ENCODE measurements at regions not wholly inside any gene's neighbourhood (a gene's known extent, or its start where the extent isn't known, plus 50 kb on each side); places are given as distances from the start of the nearest gene placed in this dataset.

DNA sequence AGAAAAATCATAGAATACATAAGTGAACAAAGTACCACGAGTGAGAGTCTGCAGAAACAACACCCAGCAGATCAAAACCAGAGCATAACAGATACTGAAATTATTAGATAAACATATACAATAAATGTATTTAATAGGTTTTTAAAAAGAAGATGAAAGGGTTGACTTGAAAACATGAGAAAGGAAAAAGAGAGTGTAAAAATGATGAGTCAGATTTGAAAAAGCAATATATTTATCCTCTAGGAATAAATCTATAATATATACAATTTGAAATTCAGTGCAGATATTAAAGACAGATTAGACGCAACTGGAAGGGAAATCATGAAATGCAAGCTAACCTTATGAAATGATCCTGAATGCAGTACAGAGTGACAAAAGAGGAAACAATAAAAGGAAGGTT lies 170.2 kb upstream of the RUNX1 start:
- Histone ChIP-seq H3K27me3 (no peaks in the 10 kb centered on the region), H3K4me1 (peaks cover 0 to 19% (median 9%) of the 10 kb centered on the region in 12 donors), H3K36me3 (no peaks in the 10 kb centered on the region), H3K27ac (no peak overlapping the region), H3K4me3 (no peak overlapping the region), H3K9me3 (no peaks in the 10 kb centered on the region)
- ATAC-seq (no peak), DNase-seq (no peak)
- 54 to 84% (median 79%) methylated on average over 2 of the region's 2 CpGs for WGBS, 4 donors
- intact Hi-C loops (cut with DNase I) = no loop called here
- TF ChIP-seq CTCF (IDR thresholded peaks at IDR 0.05) (no peak), POLR2A (IDR thresholded peaks at IDR 0.05) (no peak)

GRCh38 chr21:35217504-35218060 lies 168.5 kb upstream of the RUNX1 start:
- Histone ChIP-seq H3K9me3 (no peaks in the 10 kb centered on the region), H3K27ac (no peak overlapping the region), H3K36me3 (no peaks in the 10 kb centered on the region), H3K27me3 (no peaks in the 10 kb centered on the region), H3K4me1 (peaks cover 0 to 10% (median under 1%) of the 10 kb centered on the region in 12 donors), H3K4me3 (no peak overlapping the region)
- WGBS, 4 donors = 74 to 77% (median 76%) methylated on average over 1 of the region's 1 CpG
- ATAC-seq = peak in 2 of 4 donors; percentile 37 to 48
- intact Hi-C loops (cut with DNase I) = no loop called here
- DNase-seq = no peak
- TF ChIP-seq CTCF (IDR thresholded peaks at IDR 0.05) (no peak), POLR2A (IDR thresholded peaks at IDR 0.05) (no peak)

DNA sequence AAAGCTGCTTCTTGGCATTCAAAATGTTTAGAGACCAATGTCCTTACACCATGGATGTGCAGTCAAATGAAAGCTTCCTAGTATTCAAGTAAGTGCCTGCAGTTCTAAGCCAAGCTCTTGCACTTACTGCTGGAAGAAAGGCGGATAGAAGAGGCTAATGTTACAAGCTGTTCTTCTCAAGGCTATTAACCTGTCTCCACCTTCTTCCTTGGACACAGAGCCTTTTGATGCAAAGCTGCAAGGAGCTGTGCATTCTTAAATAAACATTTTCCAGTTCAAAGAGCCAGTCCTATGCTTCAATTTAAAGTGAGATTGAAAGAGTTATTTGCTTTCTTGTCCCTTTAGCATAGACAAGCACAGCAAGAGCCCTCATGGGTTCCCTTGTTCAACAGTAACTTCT lies 167.9 kb upstream of the RUNX1 start:
- Histone ChIP-seq H3K9me3 (no peaks in the 10 kb centered on the region), H3K27ac (no peak overlapping the region), H3K4me1 (peaks cover 0 to 6% (median 0%) of the 10 kb centered on the region in 12 donors), H3K27me3 (no peaks in the 10 kb centered on the region), H3K36me3 (no peaks in the 10 kb centered on the region), H3K4me3 (no peak overlapping the region)
- 81 to 90% (median 84%) methylated on average over 1 of the region's 1 CpG for WGBS, 4 donors
- no peak for ATAC-seq
- TF ChIP-seq POLR2A (IDR thresholded peaks at IDR 0.05) = no peak
- no peak for TF ChIP-seq CTCF (IDR thresholded peaks at IDR 0.05)
- no peak for DNase-seq
- intact Hi-C loops (cut with DNase I) = no loop called here

- intact Hi-C loops (cut with DNase I) = no loop called here
These were observed 166.8 kb upstream of the RUNX1 start for GRCh38 chr21:35215870-35216269.

More at GRCh38 chr21:35215870-35216269, 166.8 kb upstream of the RUNX1 start:
- H3K27me3 ChIP-seq = no peaks in the 10 kb centered on the region
- H3K9me3 ChIP-seq = no peaks in the 10 kb centered on the region
- no peak for TF ChIP-seq POLR2A (IDR thresholded peaks at IDR 0.05)
- no peak for TF ChIP-seq CTCF (IDR thresholded peaks at IDR 0.05)
- H3K36me3 ChIP-seq = no peaks in the 10 kb centered on the region
- H3K4me3 ChIP-seq = no peak overlapping the region
- ATAC-seq = no peak
- H3K27ac ChIP-seq = no peak overlapping the region
- no peak for DNase-seq
- H3K4me1 ChIP-seq = peaks cover 0 to 13% (median 0%) of the 10 kb centered on the region in 12 donors
- 67 to 83% (median 69%) methylated on average over 1 of the region's 1 CpG for WGBS, 4 donors

Measured in heart left ventricle (tissue), 16 donors.